Fibroblast of pulmonary artery (primary cell): ENCODE measurements at regions not wholly inside any gene's neighbourhood (a gene's known extent, or its start where the extent isn't known, plus 50 kb on each side); places are given as distances from the start of the nearest gene placed in this dataset.
"Not testable (repeated sequence)": the region's sequence is repeated elsewhere in the genome, so short reads cannot be mapped to it uniquely, and the experiment has no call there.

Source experiments
- DNase-seq: peaks from one replicate; pipeline ENCODE4 v3.0.0-alpha.2; 2010; ENCODE audit warnings: low read depth
- H3K4me3 ChIP-seq: replicated peaks from 2 replicates; pipeline ENCODE4 v1.5.1; 2011; ENCODE audit warnings: low read depth, mild to moderate bottlenecking, control low read depth, low read length, moderate library complexity
- CTCF ChIP-seq: IDR thresholded peaks from 2 replicates; pipeline ENCODE4 v1.5.1; 2011; ENCODE audit warnings: mild to moderate bottlenecking, control low read depth, low read length, inconsistent platforms; ENCODE audit errors: missing control alignments

- TF ChIP-seq CTCF = no peak
- H3K4me3 ChIP-seq = no peak overlapping the region
- DNase-seq = no peak
Observed at GRCh38 chr5:44160369-44160768, 228.9 kb downstream of the FGF10 start.

GRCh38 chr5:44150075-44150723, 239.0 kb downstream of the FGF10 start:
- no peak for DNase-seq
- no peak for TF ChIP-seq CTCF
- no peak overlapping the region for H3K4me3 ChIP-seq

- not testable (repeated sequence) for DNase-seq, H3K4me3 ChIP-seq
Observed at GRCh38 chr5:44117947-44118346, 271.3 kb downstream of the FGF10 start.

- not testable (repeated sequence) for DNase-seq, H3K4me3 ChIP-seq
Observed at GRCh38 chr5:44108232-44108631, 281.0 kb downstream of the FGF10 start.

GRCh38 chr5:44099643-44100042, 289.6 kb downstream of the FGF10 start:
- no peak for DNase-seq
- H3K4me3 ChIP-seq = no peak overlapping the region
- no peak for TF ChIP-seq CTCF

- H3K4me3 ChIP-seq = no peak overlapping the region
- TF ChIP-seq CTCF = no peak
- DNase-seq = no peak
Observed at GRCh38 chr5:44089424-44090144, 299.6 kb downstream of the FGF10 start.

- no peak overlapping the region for H3K4me3 ChIP-seq
- no peak for DNase-seq
Observed at GRCh38 chr5:44085083-44085482, 304.1 kb downstream of the FGF10 start.

GRCh38 chr5:44074547-44074946, 314.7 kb downstream of the FGF10 start:
- not testable (repeated sequence) for DNase-seq, H3K4me3 ChIP-seq

More at GRCh38 chr5:44085083-44085482, 304.1 kb downstream of the FGF10 start:
- no peak for TF ChIP-seq CTCF
